Hepatocyte (in vitro differentiated cells): ENCODE measurements at regions not wholly inside any gene's neighbourhood (a gene's known extent, or its start where the extent isn't known, plus 50 kb on each side); places are given as distances from the start of the nearest gene placed in this dataset.
"Not testable (repeated sequence)": the region's sequence is repeated elsewhere in the genome, so short reads cannot be mapped to it uniquely, and the experiment has no call there.

Source experiments
- CTCF ChIP-seq: fragments of 200-600 bp; sonication (generic); IDR thresholded peaks from 2 replicates; pipeline ENCODE4 v1.5.1; 2016; ENCODE audit warnings: antibody characterized with exemption, mild to moderate bottlenecking; ENCODE audit not compliant: poor library complexity
- EZH2phosphoT487 ChIP-seq: fragments of 200-600 bp; sonication (generic); IDR thresholded peaks from one replicate; pipeline ENCODE4 v1.6.1; 2018; ENCODE audit warnings: antibody characterized with exemption, mild to moderate bottlenecking, low read depth, moderate library complexity; ENCODE audit not compliant: unreplicated experiment, severe bottlenecking

- not testable (repeated sequence) for TF ChIP-seq CTCF, EZH2phosphoT487
Observed at GRCh38 chr5:118569596-118569995, 418.8 kb downstream of the DTWD2 start.
